COLO668 (cell line): ENCODE measurements at regions not wholly inside any gene's neighbourhood (a gene's known extent, or its start where the extent isn't known, plus 50 kb on each side); places are given as distances from the start of the nearest gene placed in this dataset.
"Not testable (repeated sequence)": the region's sequence is repeated elsewhere in the genome, so short reads cannot be mapped to it uniquely, and the experiment has no call there.

Experiments used
- DNase-seq: peaks from one replicate; lab custom pipeline; 2025; ENCODE audit not compliant: unreplicated experiment; lab: John Stamatoyannopoulos, UW

GRCh38 chr14:44388306-44388705 lies 118.8 kb downstream of the FSCB start:
- DNase-seq = no peak

- no peak for DNase-seq
These were observed 121.2 kb downstream of the FSCB start for GRCh38 chr14:44385906-44386305.

GRCh38 chr14:44385296-44385695 lies 121.8 kb downstream of the FSCB start:
- DNase-seq = not testable (repeated sequence)

GRCh38 chr14:44384601-44385293 lies 122.3 kb downstream of the FSCB start:
- DNase-seq = not testable (repeated sequence)

- DNase-seq = no peak
These were observed 123.0 kb downstream of the FSCB start for GRCh38 chr14:44384093-44384492.

GRCh38 chr14:44383636-44384035 lies 123.4 kb downstream of the FSCB start:
- DNase-seq = no peak

GRCh38 chr14:44379292-44379977 lies 127.6 kb downstream of the FSCB start:
- DNase-seq = no peak

GRCh38 chr14:44374906-44375305 lies 132.2 kb downstream of the FSCB start:
- no peak for DNase-seq

- no peak for DNase-seq
These were observed 134.1 kb downstream of the FSCB start for GRCh38 chr14:44372807-44373489.

GRCh38 chr14:44372231-44372630 lies 134.9 kb downstream of the FSCB start:
- DNase-seq = no peak

GRCh38 chr14:44370727-44371126 lies 136.4 kb downstream of the FSCB start:
- no peak for DNase-seq

- no peak for DNase-seq
These were observed 137.5 kb downstream of the FSCB start for GRCh38 chr14:44369401-44370123.

GRCh38 chr14:44361083-44361482 lies 146.0 kb downstream of the FSCB start:
- no peak for DNase-seq

GRCh38 chr14:44353805-44354204 lies 153.3 kb downstream of the FSCB start:
- no peak for DNase-seq

- no peak for DNase-seq
These were observed 154.9 kb downstream of the FSCB start for GRCh38 chr14:44352201-44352600.

- DNase-seq = no peak
These were observed 159.8 kb downstream of the FSCB start for GRCh38 chr14:44347316-44347715.

GRCh38 chr14:44341116-44341515 lies 166.0 kb downstream of the FSCB start:
- DNase-seq = no peak

- no peak for DNase-seq
These were observed 167.2 kb downstream of the FSCB start for GRCh38 chr14:44339862-44340261.

- DNase-seq = no peak
These were observed 167.9 kb downstream of the FSCB start for GRCh38 chr14:44339231-44339630.

GRCh38 chr14:44317441-44317746 lies 189.7 kb downstream of the FSCB start:
- peak; percentile 19 for DNase-seq

GRCh38 chr14:44316647-44317440 lies 190.2 kb downstream of the FSCB start:
- peak; percentile 79 for DNase-seq
